Activated naive CD8-positive, alpha-beta T cell treated with anti-CD3 and anti-CD28 coated beads for 36 hours (primary cell): ENCODE measurements at regions not wholly inside any gene's neighbourhood (a gene's known extent, or its start where the extent isn't known, plus 50 kb on each side); places are given as distances from the start of the nearest gene placed in this dataset.

Experiments
- DNase-seq: peaks from one replicate; pipeline ENCODE4 v3.0.0; 2021
- H3K27ac Mint-ChIP-seq: one replicate; pipeline ENCODE4 v1.8.0; 2022; ENCODE audit warnings: mild to moderate bottlenecking, moderate library complexity, mixed read lengths
- H3K27me3 Mint-ChIP-seq: one replicate; pipeline ENCODE4 v1.8.0; 2022; ENCODE audit warnings: mild to moderate bottlenecking, mixed read lengths
- H3K36me3 Mint-ChIP-seq: one replicate; pipeline ENCODE4 v1.8.0; 2021; ENCODE audit warnings: mild to moderate bottlenecking, mixed read lengths
- H3K4me1 Mint-ChIP-seq: one replicate; pipeline ENCODE4 v1.8.0; 2021; ENCODE audit warnings: mixed read lengths
- H3K4me3 Mint-ChIP-seq: one replicate; pipeline ENCODE4 v1.8.0; 2022; ENCODE audit warnings: mild to moderate bottlenecking, moderate library complexity, mixed read lengths
- H3K9me3 Mint-ChIP-seq: one replicate; pipeline ENCODE4 v1.8.0; 2022; ENCODE audit warnings: mixed read lengths

- H3K27ac Mint-ChIP-seq, result no peak overlapping the region
- no peaks in the 10 kb centered on the region for H3K4me1 Mint-ChIP-seq
- H3K36me3 Mint-ChIP-seq, result no peaks in the 10 kb centered on the region
- no peak for DNase-seq
- H3K9me3 Mint-ChIP-seq, result no peaks in the 10 kb centered on the region
- H3K27me3 Mint-ChIP-seq, result no peaks in the 10 kb centered on the region
- no peak overlapping the region for H3K4me3 Mint-ChIP-seq
These were observed 222.3 kb upstream of the ANKRD55 start for GRCh38 chr5:56455417-56455816.

GRCh38 chr5:56454219-56454862 is 221.2 kb upstream of the ANKRD55 start:
- H3K4me3 Mint-ChIP-seq, result no peak overlapping the region
- no peak overlapping the region for H3K27ac Mint-ChIP-seq
- H3K36me3 Mint-ChIP-seq, result no peaks in the 10 kb centered on the region
- H3K9me3 Mint-ChIP-seq, result no peaks in the 10 kb centered on the region
- no peaks in the 10 kb centered on the region for H3K27me3 Mint-ChIP-seq
- no peaks in the 10 kb centered on the region for H3K4me1 Mint-ChIP-seq
- no peak for DNase-seq

- Mint-ChIP-seq H3K4me1 (no peaks in the 10 kb centered on the region), H3K36me3 (no peaks in the 10 kb centered on the region), H3K27ac (no peak overlapping the region), H3K27me3 (no peaks in the 10 kb centered on the region), H3K9me3 (no peaks in the 10 kb centered on the region), H3K4me3 (no peak overlapping the region)
- no peak for DNase-seq
These were observed 218.6 kb upstream of the ANKRD55 start for GRCh38 chr5:56451742-56452141.

GRCh38 chr5:56450766-56451165 is 217.6 kb upstream of the ANKRD55 start:
- no peak for DNase-seq
- no peaks in the 10 kb centered on the region for H3K27me3 Mint-ChIP-seq
- no peak overlapping the region for H3K27ac Mint-ChIP-seq
- H3K4me1 Mint-ChIP-seq, result no peaks in the 10 kb centered on the region
- H3K9me3 Mint-ChIP-seq, result no peaks in the 10 kb centered on the region
- no peak overlapping the region for H3K4me3 Mint-ChIP-seq
- no peaks in the 10 kb centered on the region for H3K36me3 Mint-ChIP-seq

GRCh38 chr5:56449071-56449640 is 216.0 kb upstream of the ANKRD55 start:
- DNase-seq, result no peak
- Mint-ChIP-seq H3K4me3 (no peak overlapping the region), H3K4me1 (no peaks in the 10 kb centered on the region), H3K9me3 (no peaks in the 10 kb centered on the region), H3K36me3 (no peaks in the 10 kb centered on the region), H3K27me3 (no peaks in the 10 kb centered on the region), H3K27ac (no peak overlapping the region)

DNA sequence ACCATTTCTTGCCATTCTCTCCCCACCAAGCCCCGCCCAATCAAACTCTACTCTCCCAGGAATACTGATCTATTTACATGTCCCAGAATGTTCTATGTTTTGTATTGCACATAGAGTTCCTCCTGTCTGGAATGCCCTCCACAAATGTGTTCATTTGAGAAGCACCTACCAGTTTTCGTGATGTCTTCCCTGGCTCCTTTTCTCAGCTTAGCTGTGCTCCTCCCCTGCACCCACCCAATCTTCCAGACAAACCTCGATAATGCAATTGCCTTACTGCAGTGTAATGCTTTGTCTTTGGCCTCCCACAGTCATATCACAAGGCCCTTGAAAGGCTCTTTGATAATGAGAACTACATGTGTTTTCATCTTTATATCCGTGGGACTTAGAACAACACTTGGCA is 214.5 kb upstream of the ANKRD55 start:
- Mint-ChIP-seq H3K9me3 (peaks cover 1% of the 10 kb centered on the region), H3K36me3 (no peaks in the 10 kb centered on the region), H3K27me3 (no peaks in the 10 kb centered on the region), H3K4me1 (no peaks in the 10 kb centered on the region), H3K4me3 (no peak overlapping the region), H3K27ac (no peak overlapping the region)
- DNase-seq, result no peak

GRCh38 chr5:56447232-56447631 is 214.1 kb upstream of the ANKRD55 start:
- DNase-seq, result no peak

GRCh38 chr5:56446728-56447127 is 213.6 kb upstream of the ANKRD55 start:
- Mint-ChIP-seq H3K4me3 (no peak overlapping the region), H3K36me3 (no peaks in the 10 kb centered on the region), H3K27me3 (no peaks in the 10 kb centered on the region), H3K4me1 (no peaks in the 10 kb centered on the region), H3K27ac (no peak overlapping the region), H3K9me3 (peaks cover 1% of the 10 kb centered on the region)
- DNase-seq, result no peak

More at GRCh38 chr5:56447232-56447631, 214.1 kb upstream of the ANKRD55 start:
- H3K4me1 Mint-ChIP-seq, result no peaks in the 10 kb centered on the region
- H3K4me3 Mint-ChIP-seq, result no peak overlapping the region
- no peaks in the 10 kb centered on the region for H3K36me3 Mint-ChIP-seq
- H3K27me3 Mint-ChIP-seq, result no peaks in the 10 kb centered on the region
- H3K27ac Mint-ChIP-seq, result no peak overlapping the region
- peaks cover 1% of the 10 kb centered on the region for H3K9me3 Mint-ChIP-seq

DNA sequence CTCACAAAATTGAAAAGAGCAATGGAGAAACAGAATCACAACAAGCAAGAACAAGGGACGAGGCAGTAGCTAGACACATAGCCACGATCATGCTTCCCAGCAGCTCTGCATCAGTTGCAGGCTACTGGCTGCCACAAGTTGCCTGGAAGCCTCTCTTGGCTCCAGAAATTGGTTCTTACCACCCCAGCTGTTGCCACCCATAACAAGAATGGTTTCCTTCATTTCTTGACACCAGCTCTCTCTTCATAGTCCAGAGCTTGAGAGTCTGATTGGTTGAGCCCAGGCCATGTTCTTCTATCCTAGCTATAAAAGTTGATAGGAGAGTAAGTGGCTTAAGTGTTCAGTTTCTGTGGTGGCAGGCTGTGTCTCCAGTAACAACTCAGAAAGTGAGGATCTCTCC is 210.7 kb upstream of the ANKRD55 start:
- Mint-ChIP-seq H3K4me3 (no peak overlapping the region), H3K27me3 (peaks cover 5% of the 10 kb centered on the region), H3K27ac (no peak overlapping the region), H3K4me1 (no peaks in the 10 kb centered on the region), H3K36me3 (no peaks in the 10 kb centered on the region), H3K9me3 (peaks cover 1% of the 10 kb centered on the region)
- no peak for DNase-seq

- peaks cover 4% of the 10 kb centered on the region for H3K4me1 Mint-ChIP-seq
- no peak for DNase-seq
- no peak overlapping the region for H3K4me3 Mint-ChIP-seq
- no peak overlapping the region for H3K27ac Mint-ChIP-seq
- H3K27me3 Mint-ChIP-seq, result peaks cover 8% of the 10 kb centered on the region
- no peaks in the 10 kb centered on the region for H3K36me3 Mint-ChIP-seq
- peaks cover 1% of the 10 kb centered on the region for H3K9me3 Mint-ChIP-seq
These were observed 208.0 kb upstream of the ANKRD55 start for GRCh38 chr5:56440871-56441740.

DNA sequence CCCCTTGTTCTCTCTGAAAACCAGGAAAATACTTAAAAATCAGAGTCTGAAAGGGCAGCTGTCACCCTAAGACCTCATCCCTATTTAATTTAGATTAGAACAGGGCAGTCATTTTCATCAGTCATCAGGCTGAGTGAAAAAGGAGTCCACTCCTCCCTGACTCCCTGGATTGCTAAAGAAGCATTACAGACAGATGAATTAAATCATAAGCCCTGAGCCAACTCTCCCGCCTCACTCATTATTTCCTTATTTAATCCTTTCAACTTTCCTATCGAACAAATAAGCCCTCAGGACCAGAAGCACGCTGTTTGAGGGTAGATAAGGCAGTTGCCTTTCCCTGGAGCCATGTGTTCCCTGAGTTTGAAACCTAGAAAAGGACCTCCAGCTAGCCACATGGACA is 201.9 kb upstream of the ANKRD55 start:
- peaks cover 6% of the 10 kb centered on the region for H3K4me1 Mint-ChIP-seq
- H3K4me3 Mint-ChIP-seq, result no peak overlapping the region
- peaks cover 5% of the 10 kb centered on the region for H3K27me3 Mint-ChIP-seq
- peaks cover 4% of the 10 kb centered on the region for H3K9me3 Mint-ChIP-seq
- DNase-seq, result no peak
- no peaks in the 10 kb centered on the region for H3K36me3 Mint-ChIP-seq
- no peak overlapping the region for H3K27ac Mint-ChIP-seq

DNA sequence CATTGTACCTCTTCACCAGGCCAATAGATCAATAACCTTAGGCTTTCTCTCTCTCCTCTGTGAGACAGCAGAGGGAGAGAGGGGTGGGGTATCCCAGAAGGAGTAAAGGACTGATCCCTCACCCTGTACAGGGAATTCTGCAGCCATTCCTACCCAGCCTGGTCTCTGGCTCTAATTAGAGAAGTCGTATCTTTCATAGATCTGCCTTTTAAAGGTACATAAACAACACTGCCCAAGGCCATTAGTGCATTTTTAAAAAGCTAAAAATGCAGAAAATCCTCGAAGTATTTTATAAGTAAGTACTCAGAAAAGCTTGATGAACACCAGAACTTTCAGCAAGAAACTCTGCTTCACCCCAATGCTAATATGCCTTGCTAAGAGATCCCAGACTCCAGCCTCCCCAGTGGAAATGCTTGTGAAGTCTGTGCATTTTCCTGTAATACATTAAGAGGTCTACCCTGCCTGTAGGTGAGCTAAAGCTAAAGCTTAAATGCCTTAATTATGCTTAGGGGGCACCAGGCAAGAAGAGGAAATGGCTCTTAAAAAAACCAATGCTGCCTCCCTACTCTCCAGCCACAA is 200.0 kb upstream of the ANKRD55 start:
- Mint-ChIP-seq H3K4me1 (peaks cover 6% of the 10 kb centered on the region), H3K27ac (no peak overlapping the region), H3K4me3 (no peak overlapping the region), H3K27me3 (peaks cover 5% of the 10 kb centered on the region), H3K9me3 (peaks cover 4% of the 10 kb centered on the region), H3K36me3 (no peaks in the 10 kb centered on the region)
- DNase-seq, result no peak

DNA sequence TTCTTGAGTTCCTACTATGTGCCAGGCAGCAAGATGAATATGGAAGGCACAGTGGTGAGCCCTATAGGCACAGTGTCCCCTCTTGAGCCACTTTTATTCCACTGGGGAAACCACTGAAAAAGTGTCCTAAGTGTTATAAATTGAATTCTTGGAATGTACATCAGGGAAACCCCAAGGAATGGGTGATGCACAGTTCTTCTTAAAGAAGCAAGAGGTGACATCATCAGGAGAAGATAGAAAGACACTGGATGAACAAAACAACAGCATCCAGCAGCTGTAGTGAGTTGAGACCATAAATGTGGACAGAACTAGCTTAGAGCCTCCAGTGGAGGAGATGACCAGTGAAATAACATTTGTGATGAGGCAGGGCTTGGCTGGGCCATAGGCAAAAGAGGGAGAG is 199.2 kb upstream of the ANKRD55 start:
- H3K9me3 Mint-ChIP-seq, result peaks cover 4% of the 10 kb centered on the region
- no peak overlapping the region for H3K27ac Mint-ChIP-seq
- no peak overlapping the region for H3K4me3 Mint-ChIP-seq
- H3K27me3 Mint-ChIP-seq, result peaks cover 4% of the 10 kb centered on the region
- peaks cover 6% of the 10 kb centered on the region for H3K4me1 Mint-ChIP-seq
- no peaks in the 10 kb centered on the region for H3K36me3 Mint-ChIP-seq
- DNase-seq, result no peak

DNA sequence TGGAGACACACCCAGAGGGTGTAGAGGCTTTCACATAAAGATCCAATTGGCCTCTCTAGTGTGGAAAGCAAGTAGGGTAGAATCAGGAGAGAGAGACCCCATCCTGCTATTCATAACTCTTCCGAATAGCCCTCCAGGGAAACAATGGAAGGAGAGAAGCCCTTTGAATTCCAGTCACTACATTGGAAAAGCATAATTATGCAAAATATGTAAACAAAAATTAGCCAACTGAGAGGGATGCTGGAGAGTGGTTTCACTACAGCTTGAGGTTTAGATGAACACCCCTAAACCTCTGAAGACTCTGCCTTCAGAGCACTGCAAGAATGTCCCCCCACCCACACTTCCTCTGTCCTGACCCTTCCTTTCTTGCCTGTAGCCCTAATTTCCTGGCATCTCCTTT is 197.3 kb upstream of the ANKRD55 start:
- Mint-ChIP-seq H3K36me3 (peaks cover 2% of the 10 kb centered on the region), H3K4me1 (peaks cover 2% of the 10 kb centered on the region), H3K4me3 (no peak overlapping the region), H3K27ac (no peak overlapping the region), H3K27me3 (no peaks in the 10 kb centered on the region), H3K9me3 (peaks cover 4% of the 10 kb centered on the region)
- DNase-seq, result no peak

DNA sequence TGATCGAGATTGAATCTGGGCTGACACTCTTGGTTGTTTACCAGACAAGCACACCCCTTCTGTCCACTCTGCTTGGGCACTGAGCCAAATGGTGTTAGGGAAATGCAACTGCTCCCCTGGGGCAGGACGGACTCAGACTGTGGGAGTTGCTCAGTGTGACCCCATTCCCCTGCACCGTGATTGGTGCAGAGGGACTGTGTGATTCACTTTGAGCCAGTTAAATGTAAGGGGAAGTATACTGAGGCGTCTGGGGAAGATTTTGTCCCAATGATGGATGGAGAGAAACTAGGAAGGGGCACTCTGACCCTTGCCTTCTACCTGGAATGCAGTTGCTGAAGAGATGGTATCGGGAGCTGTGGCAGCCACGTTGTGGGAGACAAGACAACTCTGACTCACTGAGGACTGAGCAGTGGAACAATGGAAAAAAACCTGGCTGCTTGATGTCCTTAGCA is 196.0 kb upstream of the ANKRD55 start:
- no peak for DNase-seq
- H3K9me3 Mint-ChIP-seq, result peaks cover 4% of the 10 kb centered on the region
- no peak overlapping the region for H3K27ac Mint-ChIP-seq
- peaks cover 2% of the 10 kb centered on the region for H3K36me3 Mint-ChIP-seq
- H3K27me3 Mint-ChIP-seq, result no peaks in the 10 kb centered on the region
- no peak overlapping the region for H3K4me3 Mint-ChIP-seq
- H3K4me1 Mint-ChIP-seq, result peaks cover 2% of the 10 kb centered on the region
